ENCODE measurements at regions not wholly inside any gene's neighbourhood (a gene's known extent, or its start where the extent isn't known, plus 50 kb on each side); places are given as distances from the start of the nearest gene placed in this dataset.

GRCh38 chr2:224111576-224111975 lies 72.5 kb upstream of the SERPINE2 start:
- ChIA-PET POLR2A (no interaction called here), CTCF (no interaction called here), SMC1A (ENCODE audit: uncharacterized antibody, unreplicated experiment) (no interaction called here), RAD21 (ENCODE audit: unreplicated experiment) (no interaction called here)
- ATAC-seq (no peak), FAIRE-seq (no peak), DNase-seq (ENCODE audit: low read depth, low spot score) (no peak)
- Histone ChIP-seq H3K27me3 (replicated peaks in 1 of 2; ENCODE audit: control insufficient read depth in 2 of 2, insufficient read depth in 2 of 2, low read length in 1 of 2) (peaks cover 0 to 2% of the 10 kb centered on the region in 2 experiments; a peak in 1 of 4 replicates), H3K27ac (ENCODE audit: control insufficient read depth, insufficient read depth) (no peak overlapping the region), H3K9ac (ENCODE audit: control insufficient read depth, insufficient read depth, low read length) (no peak overlapping the region), H3K4me3 (no peak overlapping the region), H3K36me3 (ENCODE audit: control insufficient read depth in 2 of 2, insufficient read depth in 2 of 2, low read length in 1 of 2) (no peaks in the 10 kb centered on the region), H3K79me2 (ENCODE audit: control insufficient read depth, insufficient read depth, low read length) (no peaks in the 10 kb centered on the region), H4K20me1 (ENCODE audit: control insufficient read depth, insufficient read depth) (no peaks in the 10 kb centered on the region), H3K4me2 (ENCODE audit: control insufficient read depth, insufficient read depth) (no peak overlapping the region), H2AFZ (ENCODE audit: control insufficient read depth, low read depth, low read length) (no peak overlapping the region), H3K9me3 (replicated peaks; ENCODE audit: control insufficient read depth, insufficient read depth, low read length) (no peaks in the 10 kb centered on the region), H3K4me1 (ENCODE audit: control insufficient read depth, insufficient read depth, low read length) (no peaks in the 10 kb centered on the region)
- no TSS peak for BruUV-seq (replicated peaks)
- TF ChIP-seq, protein P1, sequence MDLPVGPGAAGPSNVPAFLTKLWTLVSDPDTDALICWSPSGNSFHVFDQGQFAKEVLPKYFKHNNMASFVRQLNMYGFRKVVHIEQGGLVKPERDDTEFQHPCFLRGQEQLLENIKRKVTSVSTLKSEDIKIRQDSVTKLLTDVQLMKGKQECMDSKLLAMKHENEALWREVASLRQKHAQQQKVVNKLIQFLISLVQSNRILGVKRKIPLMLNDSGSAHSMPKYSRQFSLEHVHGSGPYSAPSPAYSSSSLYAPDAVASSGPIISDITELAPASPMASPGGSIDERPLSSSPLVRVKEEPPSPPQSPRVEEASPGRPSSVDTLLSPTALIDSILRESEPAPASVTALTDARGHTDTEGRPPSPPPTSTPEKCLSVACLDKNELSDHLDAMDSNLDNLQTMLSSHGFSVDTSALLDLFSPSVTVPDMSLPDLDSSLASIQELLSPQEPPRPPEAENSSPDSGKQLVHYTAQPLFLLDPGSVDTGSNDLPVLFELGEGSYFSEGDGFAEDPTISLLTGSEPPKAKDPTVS (IDR thresholded peaks at IDR 0.05; ENCODE audit: low read depth, low read length), result no peak
- TF ChIP-seq NFIC (IDR thresholded peaks at IDR 0.05; ENCODE audit: low read depth, low read length) (no peak), ZNF217 (IDR thresholded peaks at IDR 0.05) (no peak), PML (IDR thresholded peaks at IDR 0.05; ENCODE audit: low read length) (no peak), SREBF1 (IDR thresholded peaks at IDR 0.05; ENCODE audit: low read length) (no peak), RAD21 (IDR thresholded peaks at IDR 0.05; ENCODE audit: insufficient read depth, low read depth, low read length) (no peak), BCL11A (IDR thresholded peaks at IDR 0.05; ENCODE audit: low read depth, low read length) (no peak), BHLHE40 (IDR thresholded peaks at IDR 0.05; ENCODE audit: borderline replicate concordance in 1 of 2, low read depth in 2 of 2, low read length in 1 of 2) (no peak), GATAD2B (conservative IDR thresholded peaks at IDR 0.05; ENCODE audit: low read depth) (no peak), TCF3 (IDR thresholded peaks at IDR 0.05; ENCODE audit: borderline replicate concordance, insufficient read depth, low read depth, low read length) (no peak)
- TF ChIP-seq, protein P2, sequence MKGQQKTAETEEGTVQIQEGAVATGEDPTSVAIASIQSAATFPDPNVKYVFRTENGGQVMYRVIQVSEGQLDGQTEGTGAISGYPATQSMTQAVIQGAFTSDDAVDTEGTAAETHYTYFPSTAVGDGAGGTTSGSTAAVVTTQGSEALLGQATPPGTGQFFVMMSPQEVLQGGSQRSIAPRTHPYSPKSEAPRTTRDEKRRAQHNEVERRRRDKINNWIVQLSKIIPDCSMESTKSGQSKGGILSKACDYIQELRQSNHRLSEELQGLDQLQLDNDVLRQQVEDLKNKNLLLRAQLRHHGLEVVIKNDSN (IDR thresholded peaks at IDR 0.05; ENCODE audit: borderline replicate concordance, extremely low read length, insufficient read depth, low read depth, low read length), result no peak
- WGBS (ENCODE audit: insufficient coverage, insufficient replicate concordance, low lambda C conversion rate, missing lambda C conversion rate), result 20% methylated on average over 2 of the region's 2 CpGs
- in situ Hi-C loops (cut with MboI), result no loop called here
- intact Hi-C loops (cut with micrococcal nuclease; ENCODE audit: unreplicated experiment), result no loop called here

Data from GM12878 (cell line).